ENCODE measurements at regions not wholly inside any gene's neighbourhood (a gene's known extent, or its start where the extent isn't known, plus 50 kb on each side); places are given as distances from the start of the nearest gene placed in this dataset.

DNA sequence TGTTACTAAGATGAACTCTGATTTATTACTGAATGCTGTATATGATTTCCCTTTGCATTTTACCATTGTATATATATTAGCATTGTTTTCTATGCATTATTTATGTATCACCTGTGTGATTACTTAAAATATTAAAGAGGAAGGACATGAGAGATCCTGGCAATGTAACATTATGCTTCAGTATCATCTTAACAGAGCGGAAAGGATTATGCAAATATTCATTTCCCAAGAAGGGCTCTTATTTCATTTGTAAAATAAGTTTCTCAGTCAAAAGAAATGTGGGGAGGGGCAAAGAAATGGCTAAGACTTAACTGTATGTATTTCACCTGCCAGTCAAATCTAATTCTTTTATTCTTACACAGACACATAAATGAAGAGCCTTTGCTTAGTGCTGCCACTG is 654.2 kb upstream of the PKDCC start:
- no peak for FAIRE-seq
- Histone ChIP-seq H3K4me2 (no peak overlapping the region), H3K27ac (no peak overlapping the region), H3K4me3 (no peak overlapping the region), H3K4me1 (no peaks in the 10 kb centered on the region), H3K9me3 (no peaks in the 10 kb centered on the region)
- DNase-seq (ENCODE audit: low read depth in 1 of 2, low spot score in 1 of 2) = no peak
- TF ChIP-seq, protein P1, sequence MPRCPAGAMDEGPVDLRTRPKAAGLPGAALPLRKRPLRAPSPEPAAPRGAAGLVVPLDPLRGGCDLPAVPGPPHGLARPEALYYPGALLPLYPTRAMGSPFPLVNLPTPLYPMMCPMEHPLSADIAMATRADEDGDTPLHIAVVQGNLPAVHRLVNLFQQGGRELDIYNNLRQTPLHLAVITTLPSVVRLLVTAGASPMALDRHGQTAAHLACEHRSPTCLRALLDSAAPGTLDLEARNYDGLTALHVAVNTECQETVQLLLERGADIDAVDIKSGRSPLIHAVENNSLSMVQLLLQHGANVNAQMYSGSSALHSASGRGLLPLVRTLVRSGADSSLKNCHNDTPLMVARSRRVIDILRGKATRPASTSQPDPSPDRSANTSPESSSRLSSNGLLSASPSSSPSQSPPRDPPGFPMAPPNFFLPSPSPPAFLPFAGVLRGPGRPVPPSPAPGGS (IDR thresholded peaks at IDR 0.05) = no peak
- TF ChIP-seq, protein P2, sequence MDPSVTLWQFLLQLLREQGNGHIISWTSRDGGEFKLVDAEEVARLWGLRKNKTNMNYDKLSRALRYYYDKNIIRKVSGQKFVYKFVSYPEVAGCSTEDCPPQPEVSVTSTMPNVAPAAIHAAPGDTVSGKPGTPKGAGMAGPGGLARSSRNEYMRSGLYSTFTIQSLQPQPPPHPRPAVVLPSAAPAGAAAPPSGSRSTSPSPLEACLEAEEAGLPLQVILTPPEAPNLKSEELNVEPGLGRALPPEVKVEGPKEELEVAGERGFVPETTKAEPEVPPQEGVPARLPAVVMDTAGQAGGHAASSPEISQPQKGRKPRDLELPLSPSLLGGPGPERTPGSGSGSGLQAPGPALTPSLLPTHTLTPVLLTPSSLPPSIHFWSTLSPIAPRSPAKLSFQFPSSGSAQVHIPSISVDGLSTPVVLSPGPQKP (IDR thresholded peaks at IDR 0.05; ENCODE audit: low read depth, low read length) = no peak
- no peak for TF ChIP-seq MAZ (IDR thresholded peaks at IDR 0.05; ENCODE audit: borderline replicate concordance, low read depth, low read length)
- TF ChIP-seq RAD21 (conservative IDR thresholded peaks at IDR 0.05 in 1 of 2, IDR thresholded peaks at IDR 0.05 in 1 of 2) = no peak
- TF ChIP-seq FOSB (CRISPR knock-in tag; IDR thresholded peaks at IDR 0.05) = no peak
- no peak for TF ChIP-seq GATA3 (IDR thresholded peaks at IDR 0.05; ENCODE audit: borderline replicate concordance)
- no peak for TF ChIP-seq EHF (CRISPR knock-in tag; IDR thresholded peaks at IDR 0.05)
- CTCF ChIA-PET = no interaction called here
- no peak for ATAC-seq
- POLR2A ChIA-PET = no interaction called here
- 11% methylated on average over 1 of the region's 1 CpG for WGBS (ENCODE audit: missing lambda C conversion rate)

DNA sequence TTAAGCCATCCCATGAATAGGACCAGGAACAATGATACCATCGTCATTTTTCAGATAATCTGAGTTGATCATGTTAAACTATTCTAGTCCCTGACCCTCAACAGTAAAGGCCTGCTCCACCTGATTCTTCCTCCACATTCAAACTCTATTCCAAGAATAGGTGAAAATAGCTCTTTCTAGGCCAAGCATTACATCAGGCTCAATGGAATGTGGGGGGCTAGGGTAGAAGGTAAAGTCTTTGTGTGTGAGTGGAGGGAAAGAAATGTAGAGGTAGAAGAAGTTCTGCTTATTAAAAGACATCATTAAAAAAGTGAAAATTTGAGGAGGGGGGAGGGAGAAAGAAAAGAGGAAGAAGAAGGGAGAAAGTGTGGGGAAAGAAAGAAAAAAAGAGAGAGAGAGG is 653.3 kb upstream of the PKDCC start:
- TF ChIP-seq HEYL (CRISPR knock-in tag; IDR thresholded peaks at IDR 0.05) = no peak
- no peaks in the 10 kb centered on the region for H3K9me3 ChIP-seq
- no peak for DNase-seq (ENCODE audit: low read depth in 1 of 2, low spot score in 1 of 2)
- ATAC-seq = no peak
- H3K4me3 ChIP-seq = no peak overlapping the region
- no peaks in the 10 kb centered on the region for H3K4me1 ChIP-seq
- no peak overlapping the region for H3K27ac ChIP-seq
- POLR2A ChIA-PET = no interaction called here
- 4% methylated on average over 1 of the region's 1 CpG for WGBS (ENCODE audit: missing lambda C conversion rate)
- no peak for FAIRE-seq
- CTCF ChIA-PET = no interaction called here
- H3K4me2 ChIP-seq = no peak overlapping the region

DNA sequence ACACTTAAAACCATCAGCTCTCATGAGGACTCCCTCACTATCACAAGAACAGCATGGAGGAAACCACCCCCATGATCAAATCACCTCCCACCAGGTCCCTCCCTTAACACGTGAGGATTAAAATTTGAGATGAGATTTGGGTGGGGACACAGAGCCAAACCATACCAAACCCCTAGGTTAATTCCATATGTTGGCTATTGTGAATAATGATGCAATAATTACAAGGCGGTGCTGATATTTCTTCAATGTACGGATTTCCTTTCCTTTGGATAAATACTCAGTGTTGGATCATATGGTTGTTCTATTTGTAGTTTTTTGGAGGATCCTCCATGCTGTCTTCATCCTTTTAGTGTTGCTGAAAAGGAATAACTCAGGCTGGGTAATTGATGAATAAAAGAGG is 652.1 kb upstream of the PKDCC start:
- H3K4me3 ChIP-seq = no peak overlapping the region
- TF ChIP-seq, protein P3, sequence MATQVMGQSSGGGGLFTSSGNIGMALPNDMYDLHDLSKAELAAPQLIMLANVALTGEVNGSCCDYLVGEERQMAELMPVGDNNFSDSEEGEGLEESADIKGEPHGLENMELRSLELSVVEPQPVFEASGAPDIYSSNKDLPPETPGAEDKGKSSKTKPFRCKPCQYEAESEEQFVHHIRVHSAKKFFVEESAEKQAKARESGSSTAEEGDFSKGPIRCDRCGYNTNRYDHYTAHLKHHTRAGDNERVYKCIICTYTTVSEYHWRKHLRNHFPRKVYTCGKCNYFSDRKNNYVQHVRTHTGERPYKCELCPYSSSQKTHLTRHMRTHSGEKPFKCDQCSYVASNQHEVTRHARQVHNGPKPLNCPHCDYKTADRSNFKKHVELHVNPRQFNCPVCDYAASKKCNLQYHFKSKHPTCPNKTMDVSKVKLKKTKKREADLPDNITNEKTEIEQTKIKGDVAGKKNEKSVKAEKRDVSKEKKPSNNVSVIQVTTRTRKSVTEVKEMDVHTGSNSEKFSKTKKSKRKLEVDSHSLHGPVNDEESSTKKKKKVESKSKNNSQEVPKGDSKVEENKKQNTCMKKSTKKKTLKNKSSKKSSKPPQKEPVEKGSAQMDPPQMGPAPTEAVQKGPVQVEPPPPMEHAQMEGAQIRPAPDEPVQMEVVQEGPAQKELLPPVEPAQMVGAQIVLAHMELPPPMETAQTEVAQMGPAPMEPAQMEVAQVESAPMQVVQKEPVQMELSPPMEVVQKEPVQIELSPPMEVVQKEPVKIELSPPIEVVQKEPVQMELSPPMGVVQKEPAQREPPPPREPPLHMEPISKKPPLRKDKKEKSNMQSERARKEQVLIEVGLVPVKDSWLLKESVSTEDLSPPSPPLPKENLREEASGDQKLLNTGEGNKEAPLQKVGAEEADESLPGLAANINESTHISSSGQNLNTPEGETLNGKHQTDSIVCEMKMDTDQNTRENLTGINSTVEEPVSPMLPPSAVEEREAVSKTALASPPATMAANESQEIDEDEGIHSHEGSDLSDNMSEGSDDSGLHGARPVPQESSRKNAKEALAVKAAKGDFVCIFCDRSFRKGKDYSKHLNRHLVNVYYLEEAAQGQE (IDR thresholded peaks at IDR 0.05) = no peak
- TF ChIP-seq HDAC2 (IDR thresholded peaks at IDR 0.05) (no peak), ZSCAN20 (CRISPR knock-in tag; IDR thresholded peaks at IDR 0.05) (no peak), JUNB (IDR thresholded peaks at IDR 0.05) (no peak)
- FAIRE-seq (no peak), ATAC-seq (no peak), DNase-seq (ENCODE audit: low read depth in 1 of 2, low spot score in 1 of 2) (no peak)
- H3K9me3 ChIP-seq = no peaks in the 10 kb centered on the region
- H3K4me2 ChIP-seq = no peak overlapping the region
- no peak overlapping the region for H3K27ac ChIP-seq
- no peaks in the 10 kb centered on the region for H3K4me1 ChIP-seq
- POLR2A ChIA-PET = no interaction called here
- CTCF ChIA-PET = no interaction called here
- WGBS (ENCODE audit: missing lambda C conversion rate) = 9% methylated on average over 3 of the region's 3 CpGs

DNA sequence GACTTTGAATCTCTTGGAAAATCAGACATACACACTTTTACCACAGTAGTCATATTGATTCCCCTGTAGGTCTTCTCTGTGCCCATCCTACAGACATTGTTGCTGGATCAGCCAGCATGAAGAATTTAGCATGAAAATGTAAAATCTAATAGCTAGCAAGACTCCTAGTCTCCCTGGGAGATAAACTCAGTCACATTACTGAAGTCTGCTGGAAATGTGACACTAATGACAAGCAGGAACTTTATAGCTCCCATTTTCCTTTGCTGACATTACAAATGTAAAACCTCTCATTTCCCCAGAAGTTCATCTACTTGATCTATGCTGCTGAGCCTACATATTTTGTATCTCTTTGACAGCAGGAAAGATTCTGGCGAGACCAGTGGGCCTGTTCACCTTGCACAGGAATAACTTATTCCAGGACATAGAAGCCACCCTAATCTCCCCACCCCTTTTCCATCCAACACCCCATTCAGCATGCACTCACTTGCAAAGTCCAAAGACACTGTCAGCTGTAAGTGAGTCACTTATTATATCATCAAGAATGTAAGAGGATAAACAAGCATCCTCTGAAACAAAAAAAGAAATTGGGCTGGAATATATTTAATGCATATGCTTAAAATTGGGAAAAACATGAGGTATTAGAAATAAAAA is 648.3 kb upstream of the PKDCC start:
- ATAC-seq (no peak), DNase-seq (ENCODE audit: low read depth in 1 of 2, low spot score in 1 of 2) (no peak), FAIRE-seq (no peak)
- TF ChIP-seq TFCP2L1 (CRISPR knock-in tag; IDR thresholded peaks at IDR 0.05) = no peak
- TF ChIP-seq PHF8 (IDR thresholded peaks at IDR 0.05; ENCODE audit: borderline replicate concordance, low read depth) = no peak
- TF ChIP-seq, protein P1 (IDR thresholded peaks at IDR 0.05) = no peak
- no peak for TF ChIP-seq KDM5A (IDR thresholded peaks at IDR 0.05)
- TF ChIP-seq ZC3H11A (IDR thresholded peaks at IDR 0.05) = no peak
- no peak for TF ChIP-seq TP53 (CRISPR knock-in tag; IDR thresholded peaks at IDR 0.05)
- H3K4me1 ChIP-seq = no peaks in the 10 kb centered on the region
- H3K9me3 ChIP-seq = no peaks in the 10 kb centered on the region
- no peak overlapping the region for H3K4me3 ChIP-seq
- POLR2A ChIA-PET = no interaction called here
- WGBS (ENCODE audit: missing lambda C conversion rate) = 3% methylated on average over 1 of the region's 1 CpG
- CTCF ChIA-PET = interaction anchor here (0.7 to 1.4 kb wide), 4 partner anchors 13 to 1488 kb away, joined by 3 to 5 read pairs (median 3); no protein-coding TSS in a partner anchor
- no peak overlapping the region for H3K4me2 ChIP-seq
- no peak overlapping the region for H3K27ac ChIP-seq

Measured in A549 (cell line).